ENCODE measurements at regions not wholly inside any gene's neighbourhood (a gene's known extent, or its start where the extent isn't known, plus 50 kb on each side); places are given as distances from the start of the nearest gene placed in this dataset.

DNA sequence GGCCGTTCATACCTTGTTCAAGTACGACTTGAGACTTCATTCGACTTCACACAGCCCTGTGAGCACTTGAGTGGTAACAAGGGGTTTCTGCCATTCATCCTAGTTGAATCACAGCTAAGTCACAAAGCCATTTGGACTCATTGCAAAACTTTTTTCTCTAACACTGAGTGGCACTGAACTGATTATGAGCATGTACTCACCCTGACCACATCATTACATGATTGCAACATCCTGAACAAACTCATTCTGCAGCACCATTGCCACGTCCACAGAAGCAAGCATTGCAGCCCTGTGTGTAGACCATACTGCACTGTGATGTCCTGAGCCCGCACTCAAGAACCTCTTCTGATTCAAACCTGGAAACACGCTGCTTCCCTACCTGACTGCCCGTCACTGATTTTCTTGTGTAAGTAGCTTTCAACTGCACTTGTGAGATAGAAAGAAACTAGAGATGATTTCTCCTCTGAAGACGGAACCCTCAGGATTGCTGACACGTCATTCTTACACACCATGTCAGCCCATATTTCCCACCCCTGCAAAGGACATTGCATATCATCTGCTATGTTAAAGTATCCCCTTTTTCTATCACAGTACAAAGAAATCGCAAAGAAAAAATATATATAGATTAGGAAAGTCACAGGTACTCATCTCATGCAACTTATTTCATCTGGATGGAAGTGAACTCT, 81.6 kb downstream of the C6orf118 start (continued):
- no peak for TF ChIP-seq RBFOX2 (IDR thresholded peaks at IDR 0.05; ENCODE audit: low read depth, low read length)

DNA sequence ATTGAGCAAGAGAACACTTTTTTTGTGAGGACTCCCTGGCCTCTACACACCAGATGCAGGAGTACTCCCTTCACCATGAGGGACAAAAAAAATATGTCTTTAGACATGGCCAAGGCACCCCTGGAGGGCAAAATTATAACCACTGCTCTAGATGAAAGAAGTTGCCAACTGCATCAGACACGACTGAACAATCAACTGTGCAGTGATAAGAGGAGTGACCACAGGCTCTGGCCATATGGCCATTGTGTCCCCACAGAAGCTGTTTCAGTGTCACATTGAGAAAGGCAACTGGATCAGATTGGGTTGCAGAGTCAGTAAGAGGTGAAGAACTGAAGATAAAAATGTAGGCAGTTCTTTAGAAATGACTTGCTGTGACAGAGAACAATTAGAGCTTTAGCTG, 85.7 kb downstream of the C6orf118 start:
- H2AFZ ChIP-seq (ENCODE audit: low read length): no peak overlapping the region
- ChIA-PET CTCF (ENCODE audit: low intra/inter-chr PET ratio, low total read pairs) (no interaction called here), POLR2A (no interaction called here)
- no peak for DNase-seq (ENCODE audit: low spot score)
- H4K20me1 ChIP-seq (ENCODE audit: insufficient read depth, low read length): no peaks in the 10 kb centered on the region
- no peaks in the 10 kb centered on the region for H3K36me3 ChIP-seq (replicated peaks in 1 of 2; ENCODE audit: control insufficient read depth in 1 of 2, insufficient read depth in 2 of 2, low read length in 2 of 2)
- no peak overlapping the region for H3K4me2 ChIP-seq (ENCODE audit: low read depth, low read length)
- WGBS (ENCODE audit: low lambda C conversion rate): 0% methylated on average over 1 of the region's 1 CpG
- no peak overlapping the region for H3K27ac ChIP-seq (ENCODE audit: extremely low read length, insufficient read depth, low read length)
- peaks cover 92% of the 10 kb centered on the region for H3K9me3 ChIP-seq (ENCODE audit: low read length)
- H3K9ac ChIP-seq (ENCODE audit: insufficient read depth, low read depth, low read length): no peak overlapping the region
- no peak for FAIRE-seq
- BruUV-seq (replicated peaks): no TSS peak
- no peak for ATAC-seq
- no peaks in the 10 kb centered on the region for H3K27me3 ChIP-seq (ENCODE audit: control insufficient read depth in 1 of 2, insufficient read depth in 2 of 2, low read length in 2 of 2)
- intact Hi-C loops (cut with micrococcal nuclease; ENCODE audit: unreplicated experiment) (no loop called here), in situ Hi-C loops (cut with HindIII; ENCODE audit: extremely low pct_ligation_motif_present, low pct_unique_long_range_greater_than_20kb) (no loop called here)
- no peak overlapping the region for H3K4me3 ChIP-seq (replicated peaks in 1 of 3; ENCODE audit: insufficient read depth in 1 of 3, low read depth in 2 of 3, low read length in 3 of 3)
- no peaks in the 10 kb centered on the region for H3K4me1 ChIP-seq (ENCODE audit: insufficient read depth, low read length)
- no peaks in the 10 kb centered on the region for H3K79me2 ChIP-seq (ENCODE audit: insufficient read depth, low read length)
- TF ChIP-seq ZNF296 (CRISPR knock-in tag; conservative IDR thresholded peaks at IDR 0.05): no peak
- TF ChIP-seq ZFP37 (CRISPR knock-in tag; IDR thresholded peaks at IDR 0.05; ENCODE audit: borderline replicate concordance): no peak
- TF ChIP-seq HES4 (CRISPR knock-in tag; IDR thresholded peaks at IDR 0.05; ENCODE audit: borderline replicate concordance): no peak
- TF ChIP-seq ZNF580 (CRISPR knock-in tag; IDR thresholded peaks at IDR 0.05; ENCODE audit: borderline replicate concordance, low read depth): no peak
- no peak for TF ChIP-seq FOXC1 (CRISPR knock-in tag; IDR thresholded peaks at IDR 0.05; ENCODE audit: borderline replicate concordance)
- no peak for TF ChIP-seq ZFP36 (IDR thresholded peaks at IDR 0.05; ENCODE audit: borderline replicate concordance, low read depth, low read length, partially characterized antibody)
- TF ChIP-seq ZNF629 (CRISPR knock-in tag; conservative IDR thresholded peaks at IDR 0.05): no peak
- TF ChIP-seq ZNF142 (CRISPR knock-in tag; IDR thresholded peaks at IDR 0.05): no peak
- TF ChIP-seq DDIT3 (CRISPR knock-in tag; IDR thresholded peaks at IDR 0.05): no peak

Data from HepG2 (cell line).